Stomach (tissue), 4 donors: ENCODE measurements at regions not wholly inside any gene's neighbourhood (a gene's known extent, or its start where the extent isn't known, plus 50 kb on each side); places are given as distances from the start of the nearest gene placed in this dataset.

Source experiments
- EP300 ChIP-seq: sonication (generic); formaldehyde crosslinking; IDR thresholded peaks from one replicate; pipeline ENCODE4 v1.6.1; 2017; ENCODE audit warnings: antibody characterized with exemption
- POLR2A ChIP-seq, 4 donors: fragments of 450-650 bp; IDR thresholded peaks; one replicate each; pipeline ENCODE4 v1.6.1; 2016; ENCODE audit warnings: antibody characterized with exemption in 4 of 4, control low read depth in 2 of 4, mild to moderate bottlenecking in 1 of 4, moderate library complexity in 1 of 4
- POLR2AphosphoS5 ChIP-seq, 3 donors: sonication (generic); formaldehyde crosslinking; IDR thresholded peaks; one replicate each; pipeline ENCODE4 v1.6.1; 2016; ENCODE audit warnings: antibody characterized with exemption in 3 of 3
- TF ChIP-seq, protein P1 (sequence below), 7 experiments: fragments of 450-650 bp in 4 of 7; fragments of 200-600 bp in 3 of 7; sonication (generic) in 3 of 7; IDR thresholded peaks; one replicate each; pipeline ENCODE4 v1.5.1; 2016 to 2019; ENCODE audit warnings: antibody characterized with exemption in 7 of 7, control low read depth in 2 of 7, mild to moderate bottlenecking in 1 of 7

GRCh38 chr20:12084482-12084881 lies 166.8 kb downstream of the BTBD3 start:
- TF ChIP-seq POLR2AphosphoS5 (IDR thresholded peaks at IDR 0.05) (no peak), POLR2A (IDR thresholded peaks at IDR 0.05) (no peak), EP300 (no peak)
- TF ChIP-seq, protein P1, sequence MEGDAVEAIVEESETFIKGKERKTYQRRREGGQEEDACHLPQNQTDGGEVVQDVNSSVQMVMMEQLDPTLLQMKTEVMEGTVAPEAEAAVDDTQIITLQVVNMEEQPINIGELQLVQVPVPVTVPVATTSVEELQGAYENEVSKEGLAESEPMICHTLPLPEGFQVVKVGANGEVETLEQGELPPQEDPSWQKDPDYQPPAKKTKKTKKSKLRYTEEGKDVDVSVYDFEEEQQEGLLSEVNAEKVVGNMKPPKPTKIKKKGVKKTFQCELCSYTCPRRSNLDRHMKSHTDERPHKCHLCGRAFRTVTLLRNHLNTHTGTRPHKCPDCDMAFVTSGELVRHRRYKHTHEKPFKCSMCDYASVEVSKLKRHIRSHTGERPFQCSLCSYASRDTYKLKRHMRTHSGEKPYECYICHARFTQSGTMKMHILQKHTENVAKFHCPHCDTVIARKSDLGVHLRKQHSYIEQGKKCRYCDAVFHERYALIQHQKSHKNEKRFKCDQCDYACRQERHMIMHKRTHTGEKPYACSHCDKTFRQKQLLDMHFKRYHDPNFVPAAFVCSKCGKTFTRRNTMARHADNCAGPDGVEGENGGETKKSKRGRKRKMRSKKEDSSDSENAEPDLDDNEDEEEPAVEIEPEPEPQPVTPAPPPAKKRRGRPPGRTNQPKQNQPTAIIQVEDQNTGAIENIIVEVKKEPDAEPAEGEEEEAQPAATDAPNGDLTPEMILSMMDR (IDR thresholded peaks at IDR 0.05), result no peak
